WTC11 (cell line): ENCODE measurements at regions not wholly inside any gene's neighbourhood (a gene's known extent, or its start where the extent isn't known, plus 50 kb on each side); places are given as distances from the start of the nearest gene placed in this dataset.
A peak's percentile ranks its signal among the peaks of the same experiment; 100 is the strongest.

Experiments used
- ATAC-seq: fragments of 200-7000 bp; cut with Tn5 transposase; 2 replicates; pipeline ENCODE4 v1.10.0; 2021; ENCODE audit warnings: mild to moderate bottlenecking, moderate library complexity
- CTCF ChIA-PET: fragments of 300-600 bp; sonication (Branson Sonifier 250); formaldehyde crosslinking; loops from one replicate; lab custom pipeline; 2021; ENCODE audit warnings: antibody characterized with exemption; lab: Charles Lee
- POLR2A ChIA-PET: fragments of 350-600 bp; sonication (Branson Sonifier 250); formaldehyde crosslinking; loops from one replicate; lab custom pipeline; 2021; ENCODE audit warnings: antibody characterized with exemption; lab: Charles Lee
- DNase-seq: peaks from one replicate; pipeline ENCODE4 v3.0.0; 2021; ENCODE audit warnings: low spot score
- H3K27ac Mint-ChIP-seq: 2 replicates; pipeline ENCODE4 v1.8.0; 2021; ENCODE audit warnings: mixed read lengths
- H3K27me3 Mint-ChIP-seq: 2 replicates; pipeline ENCODE4 v1.8.0; 2021; ENCODE audit warnings: low read depth, mild to moderate bottlenecking, moderate library complexity, mixed read lengths
- H3K36me3 Mint-ChIP-seq: 2 replicates; pipeline ENCODE4 v1.8.0; 2021; ENCODE audit warnings: mixed read lengths
- H3K4me1 Mint-ChIP-seq: 2 replicates; pipeline ENCODE4 v1.8.0; 2022; ENCODE audit warnings: mixed read lengths
- H3K4me3 Mint-ChIP-seq: 2 replicates; pipeline ENCODE4 v1.8.0; 2021; ENCODE audit warnings: mild to moderate bottlenecking, moderate library complexity, mixed read lengths
- H3K9me3 Mint-ChIP-seq: 2 replicates; pipeline ENCODE4 v1.8.0; 2021; ENCODE audit warnings: mixed read lengths
- CREM ChIP-seq: sonication (generic); formaldehyde crosslinking; IDR thresholded peaks from 2 replicates; pipeline ENCODE4 v1.8.1; 2022; ENCODE audit warnings: mild to moderate bottlenecking, missing genetic modification reagents, moderate library complexity
- FOXP1 ChIP-seq: sonication (generic); formaldehyde crosslinking; IDR thresholded peaks from 2 replicates; pipeline ENCODE4 v1.8.0; 2022; ENCODE audit warnings: missing genetic modification reagents, mild to moderate bottlenecking, moderate library complexity, borderline replicate concordance
- HMGA2 ChIP-seq: fragments of 250-450 bp; sonication (Bioruptor Pico); IDR thresholded peaks from 2 replicates; pipeline ENCODE4 v1.4.0; 2021; ENCODE audit warnings: mild to moderate bottlenecking, moderate library complexity
- MYBL2 ChIP-seq: sonication (generic); formaldehyde crosslinking; IDR thresholded peaks from 2 replicates; pipeline ENCODE4 v1.8.1; 2023; ENCODE audit warnings: mild to moderate bottlenecking, moderate library complexity, missing genetic modification reagents
- RORB ChIP-seq: fragments of 250-450 bp; sonication (Bioruptor Pico); IDR thresholded peaks from 2 replicates; pipeline ENCODE4 v1.9.0; 2021; ENCODE audit warnings: mild to moderate bottlenecking
- STAT6 ChIP-seq: sonication (generic); formaldehyde crosslinking; conservative IDR thresholded peaks from 2 replicates; pipeline ENCODE4 v1.8.1; 2023; ENCODE audit warnings: mild to moderate bottlenecking, low read depth, missing genetic modification reagents, moderate library complexity
- USF1 ChIP-seq: sonication (generic); formaldehyde crosslinking; IDR thresholded peaks from 2 replicates; pipeline ENCODE4 v1.8.0; 2022; ENCODE audit warnings: mild to moderate bottlenecking, missing genetic modification reagents
- ZBTB43 ChIP-seq: sonication (generic); formaldehyde crosslinking; IDR thresholded peaks from 2 replicates; pipeline ENCODE4 v1.8.1; 2023; ENCODE audit warnings: mild to moderate bottlenecking, missing genetic modification reagents
- ZNF219 ChIP-seq: sonication (generic); formaldehyde crosslinking; IDR thresholded peaks from 2 replicates; pipeline ENCODE4 v1.8.0; 2023; ENCODE audit warnings: missing genetic modification reagents, mild to moderate bottlenecking, borderline replicate concordance
- ZNF263 ChIP-seq: sonication (generic); formaldehyde crosslinking; IDR thresholded peaks from 2 replicates; pipeline ENCODE4 v1.8.1; 2022; ENCODE audit warnings: low read depth, mild to moderate bottlenecking, moderate library complexity, missing genetic modification reagents
- ZNF396 ChIP-seq: fragments of 250-450 bp; sonication (Bioruptor Pico); IDR thresholded peaks from 2 replicates; pipeline ENCODE4 v1.8.0; 2021; ENCODE audit warnings: mild to moderate bottlenecking, moderate library complexity, borderline replicate concordance
- TF ChIP-seq, protein P1 (sequence below): sonication (generic); formaldehyde crosslinking; IDR thresholded peaks from 2 replicates; pipeline ENCODE4 v1.8.0; 2023; ENCODE audit warnings: missing genetic modification reagents, mild to moderate bottlenecking, borderline replicate concordance
- TF ChIP-seq, protein P2 (sequence below): sonication (generic); formaldehyde crosslinking; IDR thresholded peaks from 2 replicates; pipeline ENCODE4 v1.8.1; 2022; ENCODE audit warnings: low read depth, missing genetic modification reagents, borderline replicate concordance
- TF ChIP-seq, protein P3 (sequence below): fragments of 250-450 bp; sonication (Bioruptor Pico); IDR thresholded peaks from 2 replicates; pipeline ENCODE4 v1.9.0; 2021; ENCODE audit warnings: mild to moderate bottlenecking
- TF ChIP-seq, protein P4 (sequence below): fragments of 250-450 bp; sonication (Bioruptor Pico); IDR thresholded peaks from 2 replicates; pipeline ENCODE4 v1.8.0; 2021; ENCODE audit warnings: mild to moderate bottlenecking

- TF ChIP-seq, protein P1, sequence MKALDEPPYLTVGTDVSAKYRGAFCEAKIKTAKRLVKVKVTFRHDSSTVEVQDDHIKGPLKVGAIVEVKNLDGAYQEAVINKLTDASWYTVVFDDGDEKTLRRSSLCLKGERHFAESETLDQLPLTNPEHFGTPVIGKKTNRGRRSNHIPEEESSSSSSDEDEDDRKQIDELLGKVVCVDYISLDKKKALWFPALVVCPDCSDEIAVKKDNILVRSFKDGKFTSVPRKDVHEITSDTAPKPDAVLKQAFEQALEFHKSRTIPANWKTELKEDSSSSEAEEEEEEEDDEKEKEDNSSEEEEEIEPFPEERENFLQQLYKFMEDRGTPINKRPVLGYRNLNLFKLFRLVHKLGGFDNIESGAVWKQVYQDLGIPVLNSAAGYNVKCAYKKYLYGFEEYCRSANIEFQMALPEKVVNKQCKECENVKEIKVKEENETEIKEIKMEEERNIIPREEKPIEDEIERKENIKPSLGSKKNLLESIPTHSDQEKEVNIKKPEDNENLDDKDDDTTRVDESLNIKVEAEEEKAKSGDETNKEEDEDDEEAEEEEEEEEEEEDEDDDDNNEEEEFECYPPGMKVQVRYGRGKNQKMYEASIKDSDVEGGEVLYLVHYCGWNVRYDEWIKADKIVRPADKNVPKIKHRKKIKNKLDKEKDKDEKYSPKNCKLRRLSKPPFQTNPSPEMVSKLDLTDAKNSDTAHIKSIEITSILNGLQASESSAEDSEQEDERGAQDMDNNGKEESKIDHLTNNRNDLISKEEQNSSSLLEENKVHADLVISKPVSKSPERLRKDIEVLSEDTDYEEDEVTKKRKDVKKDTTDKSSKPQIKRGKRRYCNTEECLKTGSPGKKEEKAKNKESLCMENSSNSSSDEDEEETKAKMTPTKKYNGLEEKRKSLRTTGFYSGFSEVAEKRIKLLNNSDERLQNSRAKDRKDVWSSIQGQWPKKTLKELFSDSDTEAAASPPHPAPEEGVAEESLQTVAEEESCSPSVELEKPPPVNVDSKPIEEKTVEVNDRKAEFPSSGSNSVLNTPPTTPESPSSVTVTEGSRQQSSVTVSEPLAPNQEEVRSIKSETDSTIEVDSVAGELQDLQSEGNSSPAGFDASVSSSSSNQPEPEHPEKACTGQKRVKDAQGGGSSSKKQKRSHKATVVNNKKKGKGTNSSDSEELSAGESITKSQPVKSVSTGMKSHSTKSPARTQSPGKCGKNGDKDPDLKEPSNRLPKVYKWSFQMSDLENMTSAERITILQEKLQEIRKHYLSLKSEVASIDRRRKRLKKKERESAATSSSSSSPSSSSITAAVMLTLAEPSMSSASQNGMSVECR (CRISPR knock-in tag) = no peak
- TF ChIP-seq HMGA2 (CRISPR knock-in tag) = no peak
- TF ChIP-seq ZNF219 (CRISPR knock-in tag) = no peak
- no peak for TF ChIP-seq USF1
- TF ChIP-seq, protein P2, sequence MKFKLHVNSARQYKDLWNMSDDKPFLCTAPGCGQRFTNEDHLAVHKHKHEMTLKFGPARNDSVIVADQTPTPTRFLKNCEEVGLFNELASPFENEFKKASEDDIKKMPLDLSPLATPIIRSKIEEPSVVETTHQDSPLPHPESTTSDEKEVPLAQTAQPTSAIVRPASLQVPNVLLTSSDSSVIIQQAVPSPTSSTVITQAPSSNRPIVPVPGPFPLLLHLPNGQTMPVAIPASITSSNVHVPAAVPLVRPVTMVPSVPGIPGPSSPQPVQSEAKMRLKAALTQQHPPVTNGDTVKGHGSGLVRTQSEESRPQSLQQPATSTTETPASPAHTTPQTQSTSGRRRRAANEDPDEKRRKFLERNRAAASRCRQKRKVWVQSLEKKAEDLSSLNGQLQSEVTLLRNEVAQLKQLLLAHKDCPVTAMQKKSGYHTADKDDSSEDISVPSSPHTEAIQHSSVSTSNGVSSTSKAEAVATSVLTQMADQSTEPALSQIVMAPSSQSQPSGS (CRISPR knock-in tag) = no peak
- TF ChIP-seq, protein P3, sequence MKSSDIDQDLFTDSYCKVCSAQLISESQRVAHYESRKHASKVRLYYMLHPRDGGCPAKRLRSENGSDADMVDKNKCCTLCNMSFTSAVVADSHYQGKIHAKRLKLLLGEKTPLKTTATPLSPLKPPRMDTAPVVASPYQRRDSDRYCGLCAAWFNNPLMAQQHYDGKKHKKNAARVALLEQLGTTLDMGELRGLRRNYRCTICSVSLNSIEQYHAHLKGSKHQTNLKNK (CRISPR knock-in tag) = no peak
- TF ChIP-seq RORB (CRISPR knock-in tag) = no peak
- no peak for TF ChIP-seq FOXP1 (CRISPR knock-in tag)
- TF ChIP-seq STAT6 = no peak
- TF ChIP-seq ZNF263 (CRISPR knock-in tag) = no peak
- no peak for TF ChIP-seq CREM
- TF ChIP-seq MYBL2 (CRISPR knock-in tag) = no peak
Observed at GRCh38 chr18:77457681-77458080, 208.0 kb downstream of the GALR1 start (continued).

- H3K4me1 Mint-ChIP-seq = peaks cover 23% of the 10 kb centered on the region
- H3K9me3 Mint-ChIP-seq = no peaks in the 10 kb centered on the region
- no peak overlapping the region; the same call in 1 of the 2 replicates for H3K27ac Mint-ChIP-seq
- H3K36me3 Mint-ChIP-seq = no peaks in the 10 kb centered on the region
- no peak for TF ChIP-seq ZNF396
- no peak for TF ChIP-seq STAT6
- TF ChIP-seq ZNF263 (CRISPR knock-in tag) = no peak
- TF ChIP-seq, protein P4, sequence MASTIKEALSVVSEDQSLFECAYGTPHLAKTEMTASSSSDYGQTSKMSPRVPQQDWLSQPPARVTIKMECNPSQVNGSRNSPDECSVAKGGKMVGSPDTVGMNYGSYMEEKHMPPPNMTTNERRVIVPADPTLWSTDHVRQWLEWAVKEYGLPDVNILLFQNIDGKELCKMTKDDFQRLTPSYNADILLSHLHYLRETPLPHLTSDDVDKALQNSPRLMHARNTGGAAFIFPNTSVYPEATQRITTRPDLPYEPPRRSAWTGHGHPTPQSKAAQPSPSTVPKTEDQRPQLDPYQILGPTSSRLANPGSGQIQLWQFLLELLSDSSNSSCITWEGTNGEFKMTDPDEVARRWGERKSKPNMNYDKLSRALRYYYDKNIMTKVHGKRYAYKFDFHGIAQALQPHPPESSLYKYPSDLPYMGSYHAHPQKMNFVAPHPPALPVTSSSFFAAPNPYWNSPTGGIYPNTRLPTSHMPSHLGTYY (CRISPR knock-in tag) = no peak
- TF ChIP-seq ZBTB43 (CRISPR knock-in tag) = no peak
- ATAC-seq = peak; percentile 48; the same call in 1 of the 2 replicates
- H3K4me3 Mint-ChIP-seq = no peak overlapping the region
- POLR2A ChIA-PET = no interaction called here
- no peaks in the 10 kb centered on the region for H3K27me3 Mint-ChIP-seq
- CTCF ChIA-PET = no interaction called here
- DNase-seq = no peak
Observed at GRCh38 chr18:77461062-77461688, 211.5 kb downstream of the GALR1 start.
